ENCODE measurements at regions not wholly inside any gene's neighbourhood (a gene's known extent, or its start where the extent isn't known, plus 50 kb on each side); places are given as distances from the start of the nearest gene placed in this dataset.

DNA sequence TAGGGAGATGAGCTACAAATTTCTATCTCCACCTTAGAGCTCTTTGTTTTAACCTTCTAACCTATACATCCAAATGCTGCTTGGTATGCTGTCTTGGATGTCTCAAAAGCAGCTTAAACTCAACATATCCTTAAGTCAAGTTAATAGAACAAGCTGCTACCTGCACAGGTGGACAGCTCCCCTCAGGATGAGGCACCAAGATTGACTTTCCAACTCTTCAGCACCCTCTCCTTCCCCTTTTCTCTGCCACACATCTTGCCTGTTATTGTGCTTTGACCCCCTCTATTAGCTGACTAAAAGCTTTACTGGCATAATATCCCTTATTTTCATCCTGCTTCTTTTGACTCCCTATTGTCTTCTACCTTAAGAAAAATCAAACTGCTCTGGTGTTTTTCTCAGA, 448.1 kb upstream of the MEX3C start:
- TF ChIP-seq CTCF (IDR thresholded peaks at IDR 0.05) = no peak
- no peak for TF ChIP-seq ATF3 (CRISPR knock-in tag; conservative IDR thresholded peaks at IDR 0.05)
- no peak for TF ChIP-seq CBFB (CRISPR knock-in tag; IDR thresholded peaks at IDR 0.05; ENCODE audit: low read depth)
